NCI-H2196 treated with DMSO at 0.1 percent for 48 hours (cell line): ENCODE measurements at regions not wholly inside any gene's neighbourhood (a gene's known extent, or its start where the extent isn't known, plus 50 kb on each side); places are given as distances from the start of the nearest gene placed in this dataset.
"Not testable (repeated sequence)": the region's sequence is repeated elsewhere in the genome, so short reads cannot be mapped to it uniquely, and the experiment has no call there.

Experiments
- DNase-seq: peaks from one replicate; lab custom pipeline; 2025; ENCODE audit not compliant: unreplicated experiment; lab: John Stamatoyannopoulos, UW

- no peak for DNase-seq
Observed at GRCh38 chr14:30064454-30064853, 136.8 kb upstream of the PRKD1 start.

GRCh38 chr14:30069536-30069935 is 141.9 kb upstream of the PRKD1 start:
- DNase-seq: no peak

- DNase-seq: not testable (repeated sequence)
Observed at GRCh38 chr14:30072454-30072853, 144.8 kb upstream of the PRKD1 start.

GRCh38 chr14:30077946-30078345 is 150.3 kb upstream of the PRKD1 start:
- DNase-seq: no peak

- no peak for DNase-seq
Observed at GRCh38 chr14:30078811-30079402, 151.3 kb upstream of the PRKD1 start.

GRCh38 chr14:30082486-30082885 is 154.8 kb upstream of the PRKD1 start:
- no peak for DNase-seq

GRCh38 chr14:30084811-30085210 is 157.2 kb upstream of the PRKD1 start:
- DNase-seq: no peak

- DNase-seq: no peak
Observed at GRCh38 chr14:30085943-30086342, 158.3 kb upstream of the PRKD1 start.

- DNase-seq: no peak
Observed at GRCh38 chr14:30088620-30089019, 161.0 kb upstream of the PRKD1 start.

GRCh38 chr14:30108975-30109700 is 181.5 kb upstream of the PRKD1 start:
- DNase-seq: no peak

GRCh38 chr14:30114051-30114450 is 186.4 kb upstream of the PRKD1 start:
- DNase-seq: no peak

- no peak for DNase-seq
Observed at GRCh38 chr14:30115756-30116155, 188.1 kb upstream of the PRKD1 start.

GRCh38 chr14:30118992-30119640 is 191.5 kb upstream of the PRKD1 start:
- DNase-seq: no peak

- no peak for DNase-seq
Observed at GRCh38 chr14:30125322-30125979, 197.8 kb upstream of the PRKD1 start.

- no peak for DNase-seq
Observed at GRCh38 chr14:30129807-30130206, 202.2 kb upstream of the PRKD1 start.

GRCh38 chr14:30131581-30132097 is 204.0 kb upstream of the PRKD1 start:
- no peak for DNase-seq

GRCh38 chr14:30132196-30132595 is 204.5 kb upstream of the PRKD1 start:
- no peak for DNase-seq

- DNase-seq: no peak
Observed at GRCh38 chr14:30134936-30135335, 207.3 kb upstream of the PRKD1 start.

- DNase-seq: no peak
Observed at GRCh38 chr14:30138567-30138966, 210.9 kb upstream of the PRKD1 start.

GRCh38 chr14:30142216-30142615 is 214.6 kb upstream of the PRKD1 start:
- no peak for DNase-seq

GRCh38 chr14:30143627-30144026 is 216.0 kb upstream of the PRKD1 start:
- peak; percentile 7 for DNase-seq

GRCh38 chr14:30153717-30154116 is 226.1 kb upstream of the PRKD1 start:
- no peak for DNase-seq
